Calu3 (cell line): ENCODE measurements at regions not wholly inside any gene's neighbourhood (a gene's known extent, or its start where the extent isn't known, plus 50 kb on each side); places are given as distances from the start of the nearest gene placed in this dataset.

ENCODE experiments used
- BruUV-seq: library from RNA; stranded (reverse); fragments of 400-500 nt; replicated peaks from 2 replicates; lab custom pipeline; 2021; lab: Mats Ljungman, UMichigan
- CTCF ChIA-PET: fragments of 300-600 bp; sonication (Branson Sonifier 250); formaldehyde crosslinking; loops from one replicate; lab custom pipeline; 2022; ENCODE audit warnings: antibody characterized with exemption; lab: Charles Lee
- DNase-seq: peaks from one replicate; pipeline ENCODE4 v3.0.0; 2022
- H3K27ac Mint-ChIP-seq: one replicate; pipeline ENCODE4 v1.8.0; 2022; ENCODE audit warnings: mixed read lengths; ENCODE audit not compliant: unreplicated experiment
- H3K27me3 Mint-ChIP-seq: one replicate; pipeline ENCODE4 v1.8.0; 2022; ENCODE audit warnings: mixed read lengths; ENCODE audit not compliant: unreplicated experiment
- H3K36me3 Mint-ChIP-seq: one replicate; pipeline ENCODE4 v1.8.0; 2022; ENCODE audit warnings: mild to moderate bottlenecking, moderate library complexity, mixed read lengths; ENCODE audit not compliant: insufficient read depth, unreplicated experiment
- H3K4me1 Mint-ChIP-seq: one replicate; pipeline ENCODE4 v1.8.0; 2022; ENCODE audit warnings: mild to moderate bottlenecking, low read depth, mixed read lengths; ENCODE audit not compliant: unreplicated experiment
- H3K4me3 Mint-ChIP-seq: one replicate; pipeline ENCODE4 v1.8.0; 2022; ENCODE audit warnings: mild to moderate bottlenecking, low read depth, moderate library complexity, mixed read lengths; ENCODE audit not compliant: unreplicated experiment
- H3K9me3 Mint-ChIP-seq: one replicate; pipeline ENCODE4 v1.8.0; 2022; ENCODE audit warnings: low read depth, mixed read lengths; ENCODE audit not compliant: unreplicated experiment
- intact Hi-C: fragments of 100-400 bp; cut with micrococcal nuclease; formaldehyde crosslinking; loops from one replicate; pipeline ENCODE4 v1.10.0; 2022; ENCODE audit not compliant: unreplicated experiment
- TF ChIP-seq, protein P1 (sequence below): fragments of 200-600 bp; IDR thresholded peaks from one replicate; pipeline ENCODE4 v1.8.0; 2022; ENCODE audit warnings: antibody characterized with exemption; ENCODE audit not compliant: unreplicated experiment

- Mint-ChIP-seq H3K9me3 (no peaks in the 10 kb centered on the region), H3K4me3 (no peak overlapping the region), H3K27me3 (peaks cover 52% of the 10 kb centered on the region), H3K27ac (no peak overlapping the region), H3K4me1 (no peaks in the 10 kb centered on the region), H3K36me3 (no peaks in the 10 kb centered on the region)
- BruUV-seq, result no TSS peak
- CTCF ChIA-PET, result no interaction called here
- TF ChIP-seq, protein P1, sequence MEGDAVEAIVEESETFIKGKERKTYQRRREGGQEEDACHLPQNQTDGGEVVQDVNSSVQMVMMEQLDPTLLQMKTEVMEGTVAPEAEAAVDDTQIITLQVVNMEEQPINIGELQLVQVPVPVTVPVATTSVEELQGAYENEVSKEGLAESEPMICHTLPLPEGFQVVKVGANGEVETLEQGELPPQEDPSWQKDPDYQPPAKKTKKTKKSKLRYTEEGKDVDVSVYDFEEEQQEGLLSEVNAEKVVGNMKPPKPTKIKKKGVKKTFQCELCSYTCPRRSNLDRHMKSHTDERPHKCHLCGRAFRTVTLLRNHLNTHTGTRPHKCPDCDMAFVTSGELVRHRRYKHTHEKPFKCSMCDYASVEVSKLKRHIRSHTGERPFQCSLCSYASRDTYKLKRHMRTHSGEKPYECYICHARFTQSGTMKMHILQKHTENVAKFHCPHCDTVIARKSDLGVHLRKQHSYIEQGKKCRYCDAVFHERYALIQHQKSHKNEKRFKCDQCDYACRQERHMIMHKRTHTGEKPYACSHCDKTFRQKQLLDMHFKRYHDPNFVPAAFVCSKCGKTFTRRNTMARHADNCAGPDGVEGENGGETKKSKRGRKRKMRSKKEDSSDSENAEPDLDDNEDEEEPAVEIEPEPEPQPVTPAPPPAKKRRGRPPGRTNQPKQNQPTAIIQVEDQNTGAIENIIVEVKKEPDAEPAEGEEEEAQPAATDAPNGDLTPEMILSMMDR, result no peak
- DNase-seq, result no peak
- intact Hi-C loops, result no loop called here
These were observed 189.5 kb downstream of the ABCC12 start for GRCh38 chr16:47966325-47966724.

- no peak for DNase-seq
- BruUV-seq, result no TSS peak
- Mint-ChIP-seq H3K27ac (no peak overlapping the region), H3K9me3 (no peaks in the 10 kb centered on the region), H3K4me1 (no peaks in the 10 kb centered on the region), H3K4me3 (no peak overlapping the region), H3K27me3 (peaks cover 49% of the 10 kb centered on the region), H3K36me3 (no peaks in the 10 kb centered on the region)
- CTCF ChIA-PET, result no interaction called here
- intact Hi-C loops, result no loop called here
- TF ChIP-seq, protein P1, result no peak
These were observed 190.4 kb downstream of the ABCC12 start for GRCh38 chr16:47965439-47965838.

DNA sequence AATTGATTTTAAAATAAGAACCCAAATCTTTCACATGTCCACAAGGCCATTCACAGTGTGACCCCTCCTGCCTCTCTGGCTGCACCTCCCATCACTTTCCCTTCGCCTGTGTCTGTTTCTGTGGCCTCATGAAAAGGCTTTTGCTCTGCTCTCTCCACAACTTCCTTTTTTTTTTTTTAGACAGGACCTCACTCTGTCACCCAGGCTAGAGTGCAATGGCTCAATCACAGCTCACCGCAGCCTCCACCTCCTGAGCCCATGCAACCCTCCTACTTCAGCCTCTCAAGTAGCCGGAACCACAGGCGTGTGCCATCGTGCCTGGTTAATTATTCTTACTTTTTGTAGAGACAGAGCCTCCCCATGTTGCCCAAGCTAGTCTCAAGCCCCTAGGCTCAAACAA is 197.1 kb downstream of the ABCC12 start:
- no peak for DNase-seq
- no peaks in the 10 kb centered on the region for H3K4me1 Mint-ChIP-seq
- TF ChIP-seq, protein P1, result no peak
- H3K27me3 Mint-ChIP-seq, result peaks cover 47% of the 10 kb centered on the region
- H3K9me3 Mint-ChIP-seq, result no peaks in the 10 kb centered on the region
- no peak overlapping the region for H3K4me3 Mint-ChIP-seq
- BruUV-seq, result no TSS peak
- H3K27ac Mint-ChIP-seq, result no peak overlapping the region
- intact Hi-C loops, result no loop called here
- no peaks in the 10 kb centered on the region for H3K36me3 Mint-ChIP-seq
- CTCF ChIA-PET, result no interaction called here

- BruUV-seq, result no TSS peak
- no peak for DNase-seq
- Mint-ChIP-seq H3K4me1 (no peaks in the 10 kb centered on the region), H3K27ac (no peak overlapping the region), H3K27me3 (peaks cover 65% of the 10 kb centered on the region), H3K9me3 (no peaks in the 10 kb centered on the region), H3K36me3 (no peaks in the 10 kb centered on the region), H3K4me3 (no peak overlapping the region)
- intact Hi-C loops, result no loop called here
- CTCF ChIA-PET, result no interaction called here
- TF ChIP-seq, protein P1, result no peak
These were observed 198.9 kb downstream of the ABCC12 start for GRCh38 chr16:47956916-47957315.
